Upper lobe of left lung (tissue), 4 donors: ENCODE measurements at regions not wholly inside any gene's neighbourhood (a gene's known extent, or its start where the extent isn't known, plus 50 kb on each side); places are given as distances from the start of the nearest gene placed in this dataset.

Source experiments
- CTCF ChIP-seq, 6 experiments: fragments of 450-650 bp in 4 of 6; fragments of 200-600 bp in 2 of 6; sonication (generic) in 2 of 6; IDR thresholded peaks; one replicate each; pipeline ENCODE4 v1.5.1; 2016 to 2019; ENCODE audit warnings: antibody characterized with exemption in 6 of 6
- EP300 ChIP-seq, 4 donors: sonication (generic); formaldehyde crosslinking; IDR thresholded peaks; one replicate each; pipeline ENCODE4 v1.5.1; 2017; ENCODE audit warnings: antibody characterized with exemption in 4 of 4, control low read depth in 2 of 4
- POLR2A ChIP-seq, 4 donors: fragments of 450-650 bp; IDR thresholded peaks; one replicate each; pipeline ENCODE4 v1.5.1; 2016 to 2017; ENCODE audit warnings: antibody characterized with exemption in 4 of 4, mild to moderate bottlenecking in 2 of 4
- POLR2AphosphoS5 ChIP-seq, 2 donors: sonication (generic); formaldehyde crosslinking; IDR thresholded peaks; one replicate each; pipeline ENCODE4 v1.5.1; 2017; ENCODE audit warnings: antibody characterized with exemption in 2 of 2

- TF ChIP-seq EP300 (IDR thresholded peaks at IDR 0.05) (no peak), CTCF (IDR thresholded peaks at IDR 0.05) (no peak), POLR2AphosphoS5 (IDR thresholded peaks at IDR 0.05) (no peak), POLR2A (IDR thresholded peaks at IDR 0.05) (no peak)
Observed at GRCh38 chr3:153463895-153464294, 301.9 kb downstream of the RAP2B start.
